ENCODE measurements at regions not wholly inside any gene's neighbourhood (a gene's known extent, or its start where the extent isn't known, plus 50 kb on each side); places are given as distances from the start of the nearest gene placed in this dataset.
A peak's percentile ranks its signal among the peaks of the same experiment; 100 is the strongest.

GRCh38 chr9:29656641-29657406 lies 2083.5 kb upstream of the C9orf72 start:
- no peak for DNase-seq

GRCh38 chr9:29657821-29658220 lies 2084.5 kb upstream of the C9orf72 start:
- no peak for DNase-seq

GRCh38 chr9:29659014-29659413 lies 2085.7 kb upstream of the C9orf72 start:
- no peak for DNase-seq

GRCh38 chr9:29659736-29660135 lies 2086.5 kb upstream of the C9orf72 start:
- peak in 1 of 2 experiments; percentile 23 for DNase-seq

GRCh38 chr9:29668732-29669131 lies 2095.5 kb upstream of the C9orf72 start:
- no peak for DNase-seq

- no peak for DNase-seq
Measured at GRCh38 chr9:29669613-29670012, 2096.3 kb upstream of the C9orf72 start.

GRCh38 chr9:29685531-29685930 lies 2112.2 kb upstream of the C9orf72 start:
- no peak for DNase-seq

GRCh38 chr9:29691145-29691544 lies 2117.9 kb upstream of the C9orf72 start:
- DNase-seq: no peak

- peak; percentile 31 to 72 for DNase-seq
Measured at GRCh38 chr9:29691758-29692407, 2118.6 kb upstream of the C9orf72 start.

GRCh38 chr9:29697011-29697410 lies 2123.7 kb upstream of the C9orf72 start:
- DNase-seq: no peak

GRCh38 chr9:29701559-29701958 lies 2128.3 kb upstream of the C9orf72 start:
- no peak for DNase-seq

GRCh38 chr9:29701971-29702370 lies 2128.7 kb upstream of the C9orf72 start:
- no peak for DNase-seq

GRCh38 chr9:29714860-29715259 lies 2141.6 kb upstream of the C9orf72 start:
- no peak for DNase-seq

GRCh38 chr9:29717631-29718030 lies 2144.3 kb upstream of the C9orf72 start:
- no peak for DNase-seq

- no peak for DNase-seq
Measured at GRCh38 chr9:29730163-29730562, 2156.9 kb upstream of the C9orf72 start.

GRCh38 chr9:29740518-29740917 lies 2167.2 kb upstream of the C9orf72 start:
- DNase-seq: no peak

- DNase-seq: no peak
Measured at GRCh38 chr9:29741169-29741568, 2167.9 kb upstream of the C9orf72 start.

- DNase-seq: no peak
Measured at GRCh38 chr9:29750062-29750461, 2176.8 kb upstream of the C9orf72 start.

GRCh38 chr9:29751226-29751625 lies 2177.9 kb upstream of the C9orf72 start:
- DNase-seq: peak in 1 of 2 experiments; percentile 7

GRCh38 chr9:29753638-29754037 lies 2180.4 kb upstream of the C9orf72 start:
- DNase-seq: no peak

- DNase-seq: no peak
Measured at GRCh38 chr9:29769019-29769418, 2195.7 kb upstream of the C9orf72 start.

GRCh38 chr9:29773676-29774075 lies 2200.4 kb upstream of the C9orf72 start:
- no peak for DNase-seq

- DNase-seq: peak in 1 of 2 experiments; percentile 39
Measured at GRCh38 chr9:29775491-29775890, 2202.2 kb upstream of the C9orf72 start.

GRCh38 chr9:29778281-29778849 lies 2205.1 kb upstream of the C9orf72 start:
- DNase-seq: no peak
